CD4-positive, alpha-beta T cell treated with Interferon gamma for 1 hour (primary cell): ENCODE measurements at regions not wholly inside any gene's neighbourhood (a gene's known extent, or its start where the extent isn't known, plus 50 kb on each side); places are given as distances from the start of the nearest gene placed in this dataset.

Experiments
- DNase-seq: peaks from one replicate; pipeline ENCODE4 v3.0.0-alpha.2; 2020

- no peak for DNase-seq
Observed at GRCh38 chr10:46229144-46229563, 57.6 kb upstream of the ANTXRL start.

- no peak for DNase-seq
Observed at GRCh38 chr10:46230615-46231014, 56.2 kb upstream of the ANTXRL start.

- DNase-seq = no peak
Observed at GRCh38 chr10:46231087-46231486, 55.7 kb upstream of the ANTXRL start.

GRCh38 chr10:46232084-46232483, 54.7 kb upstream of the ANTXRL start:
- DNase-seq = no peak

GRCh38 chr10:46232666-46233065, 54.1 kb upstream of the ANTXRL start:
- DNase-seq = no peak

GRCh38 chr10:46233181-46233580, 53.6 kb upstream of the ANTXRL start:
- DNase-seq = no peak

GRCh38 chr10:46234026-46234425, 52.8 kb upstream of the ANTXRL start:
- DNase-seq = no peak

- DNase-seq = no peak
Observed at GRCh38 chr10:46234431-46235060, 52.3 kb upstream of the ANTXRL start.

GRCh38 chr10:46235705-46236545, 50.9 kb upstream of the ANTXRL start:
- no peak for DNase-seq

GRCh38 chr10:46236546-46236887, 50.3 kb upstream of the ANTXRL start:
- no peak for DNase-seq

GRCh38 chr10:46236941-46237681, 49.7 kb upstream of the ANTXRL start:
- no peak for DNase-seq
